SW 1271 (cell line): ENCODE measurements at regions not wholly inside any gene's neighbourhood (a gene's known extent, or its start where the extent isn't known, plus 50 kb on each side); places are given as distances from the start of the nearest gene placed in this dataset.

ENCODE experiments used
- DNase-seq, 2 experiments: peaks; one replicate each; lab custom pipeline; 2025; lab: John Stamatoyannopoulos, UW

GRCh38 chr4:53815281-53815680, 224.0 kb upstream of the LNX1 start:
- no peak for DNase-seq

- no peak for DNase-seq
Observed at GRCh38 chr4:53813998-53814397, 222.7 kb upstream of the LNX1 start.

GRCh38 chr4:53810643-53811042, 219.4 kb upstream of the LNX1 start:
- DNase-seq = no peak

GRCh38 chr4:53809816-53810215, 218.5 kb upstream of the LNX1 start:
- DNase-seq = no peak

GRCh38 chr4:53805291-53805690, 214.0 kb upstream of the LNX1 start:
- no peak for DNase-seq

GRCh38 chr4:53804719-53805118, 213.4 kb upstream of the LNX1 start:
- DNase-seq = no peak

- no peak for DNase-seq
Observed at GRCh38 chr4:53802500-53802899, 211.2 kb upstream of the LNX1 start.

- no peak for DNase-seq
Observed at GRCh38 chr4:53801373-53801772, 210.1 kb upstream of the LNX1 start.

- DNase-seq = no peak
Observed at GRCh38 chr4:53800741-53801140, 209.5 kb upstream of the LNX1 start.

GRCh38 chr4:53793096-53793495, 201.8 kb upstream of the LNX1 start:
- DNase-seq = no peak

- DNase-seq = no peak
Observed at GRCh38 chr4:53790286-53790685, 199.0 kb upstream of the LNX1 start.

- DNase-seq = no peak
Observed at GRCh38 chr4:53788621-53789020, 197.3 kb upstream of the LNX1 start.

GRCh38 chr4:53788011-53788410, 196.7 kb upstream of the LNX1 start:
- DNase-seq = no peak

GRCh38 chr4:53786632-53787031, 195.3 kb upstream of the LNX1 start:
- DNase-seq = no peak

GRCh38 chr4:53785996-53786395, 194.7 kb upstream of the LNX1 start:
- DNase-seq = no peak

GRCh38 chr4:53784112-53784511, 192.8 kb upstream of the LNX1 start:
- no peak for DNase-seq

- DNase-seq = no peak
Observed at GRCh38 chr4:53783208-53783859, 192.0 kb upstream of the LNX1 start.

- no peak for DNase-seq
Observed at GRCh38 chr4:53782458-53782845, 191.2 kb upstream of the LNX1 start.

- no peak for DNase-seq
Observed at GRCh38 chr4:53781629-53782457, 190.6 kb upstream of the LNX1 start.

- no peak for DNase-seq
Observed at GRCh38 chr4:53780736-53781400, 189.6 kb upstream of the LNX1 start.

- DNase-seq = no peak
Observed at GRCh38 chr4:53779025-53779424, 187.7 kb upstream of the LNX1 start.

GRCh38 chr4:53778155-53778554, 186.9 kb upstream of the LNX1 start:
- DNase-seq = no peak
